H9 (cell line): ENCODE measurements at regions not wholly inside any gene's neighbourhood (a gene's known extent, or its start where the extent isn't known, plus 50 kb on each side); places are given as distances from the start of the nearest gene placed in this dataset.

ENCODE experiments used
- DNase-seq: peaks from one replicate; pipeline ENCODE4 v3.0.0-alpha.2; 2017
- H2AFZ ChIP-seq: one replicate; pipeline ENCODE4 v1.6.1; 2013; ENCODE audit warnings: mild to moderate bottlenecking, low read length, control low read depth, moderate library complexity
- H2AK5ac ChIP-seq: 2 replicates; pipeline ENCODE4 v1.6.1; 2013; ENCODE audit warnings: low read length, control low read depth, mixed read lengths; ENCODE audit not compliant: insufficient read length
- H2BK120ac ChIP-seq: one replicate; pipeline ENCODE4 v1.6.1; 2013; ENCODE audit warnings: low read depth, mild to moderate bottlenecking, low read length, control low read depth, inconsistent platforms; ENCODE audit not compliant: poor library complexity, severe bottlenecking
- H2BK12ac ChIP-seq: 2 replicates; pipeline ENCODE4 v1.6.1; 2013; ENCODE audit warnings: low read length, control low read depth, mixed read lengths, low read depth; ENCODE audit not compliant: insufficient read length
- H2BK15ac ChIP-seq: 2 replicates; pipeline ENCODE4 v1.6.1; 2013; ENCODE audit warnings: low read depth, low read length, control low read depth
- H2BK20ac ChIP-seq: one replicate; pipeline ENCODE4 v1.6.1; 2013; ENCODE audit warnings: low read depth, mild to moderate bottlenecking, low read length, control low read depth, inconsistent platforms; ENCODE audit not compliant: poor library complexity, severe bottlenecking
- H2BK5ac ChIP-seq: 2 replicates; pipeline ENCODE4 v1.6.1; 2013; ENCODE audit warnings: low read length, control low read depth, mixed read lengths; ENCODE audit not compliant: insufficient read length
- H3K14ac ChIP-seq: 2 replicates; pipeline ENCODE4 v1.6.1; 2013; ENCODE audit warnings: low read length, control low read depth; ENCODE audit not compliant: insufficient read depth
- H3K18ac ChIP-seq: 2 replicates; pipeline ENCODE4 v1.6.1; 2013; ENCODE audit warnings: low read depth, mild to moderate bottlenecking, mixed read lengths, low read length, control low read depth; ENCODE audit not compliant: insufficient read length
- H3K23ac ChIP-seq: 2 replicates; pipeline ENCODE4 v1.6.1; 2013; ENCODE audit warnings: low read length, control low read depth, mixed read lengths, low read depth; ENCODE audit not compliant: insufficient read length
- H3K23me2 ChIP-seq: 2 replicates; pipeline ENCODE4 v1.6.1; 2013; ENCODE audit warnings: low read depth, mild to moderate bottlenecking, mixed read lengths, low read length, control low read depth; ENCODE audit not compliant: insufficient read length, poor library complexity, severe bottlenecking
- H3K27ac ChIP-seq: 2 replicates; pipeline ENCODE4 v1.5.1; 2013; ENCODE audit warnings: low read length, control low read depth, mixed read lengths, low read depth; ENCODE audit not compliant: insufficient read length
- H3K27me3 ChIP-seq: 2 replicates; pipeline ENCODE4 v1.6.1; 2013; ENCODE audit warnings: low read length, control low read depth, inconsistent platforms; ENCODE audit not compliant: insufficient read depth
- H3K4ac ChIP-seq: 2 replicates; pipeline ENCODE4 v1.6.1; 2013; ENCODE audit warnings: low read depth, mild to moderate bottlenecking, control low read depth, inconsistent platforms, low read length, moderate library complexity
- H3K4me1 ChIP-seq: 2 replicates; pipeline ENCODE4 v1.6.1; 2013; ENCODE audit warnings: low read length, control low read depth, inconsistent platforms; ENCODE audit not compliant: insufficient read depth
- H3K4me2 ChIP-seq: 2 replicates; pipeline ENCODE4 v1.6.1; 2013; ENCODE audit warnings: low read length, control low read depth, mixed read lengths; ENCODE audit not compliant: insufficient read length, insufficient read depth
- H3K56ac ChIP-seq: 2 replicates; pipeline ENCODE4 v1.6.1; 2013; ENCODE audit warnings: low read depth, mild to moderate bottlenecking, mixed read lengths, low read length, control low read depth; ENCODE audit not compliant: insufficient read length
- H3K79me1 ChIP-seq: 2 replicates; pipeline ENCODE4 v1.6.1; 2013; ENCODE audit warnings: low read depth, mild to moderate bottlenecking, moderate library complexity, low read length, control low read depth, inconsistent platforms; ENCODE audit not compliant: insufficient read depth, poor library complexity, severe bottlenecking
- H3K79me2 ChIP-seq: 2 replicates; pipeline ENCODE4 v1.6.1; 2013; ENCODE audit warnings: low read length, control low read depth, inconsistent platforms; ENCODE audit not compliant: insufficient read depth
- H3K9ac ChIP-seq: 2 replicates; pipeline ENCODE4 v1.6.1; 2013; ENCODE audit warnings: low read length, control low read depth, mixed read lengths; ENCODE audit not compliant: insufficient read length; ENCODE audit errors: extremely low read depth
- H3K9me3 ChIP-seq: one replicate; pipeline ENCODE4 v1.6.1; 2013; ENCODE audit warnings: low read depth, low read length, inconsistent platforms; ENCODE audit not compliant: control insufficient read depth
- H3T11ph ChIP-seq: one replicate; pipeline ENCODE4 v1.6.1; 2013; ENCODE audit warnings: mild to moderate bottlenecking, low read length, control low read depth, inconsistent platforms
- H4K20me1 ChIP-seq: one replicate; pipeline ENCODE4 v1.6.1; 2013; ENCODE audit not compliant: control insufficient read depth, insufficient read length, insufficient read depth
- H4K5ac ChIP-seq: 2 replicates; pipeline ENCODE4 v1.6.1; 2013; ENCODE audit warnings: low read depth, mild to moderate bottlenecking, mixed read lengths, low read length, control low read depth; ENCODE audit not compliant: insufficient read length
- H4K8ac ChIP-seq: replicated peaks from 2 replicates; pipeline ENCODE4 v1.6.1; 2013; ENCODE audit warnings: low read length, control low read depth, mixed read lengths, low read depth; ENCODE audit not compliant: insufficient read length
- H4K91ac ChIP-seq: 2 replicates; pipeline ENCODE4 v1.6.1; 2013; ENCODE audit warnings: low read depth, mild to moderate bottlenecking, moderate library complexity, mixed read lengths, low read length, control low read depth; ENCODE audit not compliant: insufficient read length
- H3K27ac Mint-ChIP-seq, 3 experiments: 2 replicates in 2 of 3; 3 replicates in 1 of 3; pipeline ENCODE4 v1.8.0; 2020 to 2021; ENCODE audit warnings: mixed read lengths in 3 of 3, mild to moderate bottlenecking in 1 of 3, moderate library complexity in 1 of 3
- H3K27me3 Mint-ChIP-seq: 2 replicates; pipeline ENCODE4 v1.8.0; 2021; ENCODE audit warnings: low read depth, mild to moderate bottlenecking, moderate library complexity, mixed read lengths
- H3K36me3 Mint-ChIP-seq, 3 experiments: 2 replicates in 2 of 3; 3 replicates in 1 of 3; pipeline ENCODE4 v1.8.0; 2020 to 2021; ENCODE audit warnings: low read depth in 3 of 3, mixed read lengths in 3 of 3; ENCODE audit not compliant: insufficient read depth in 1 of 3
- H3K4me1 Mint-ChIP-seq, 2 experiments: 2 replicates each; pipeline ENCODE4 v1.8.0; 2020; ENCODE audit warnings: mixed read lengths in 2 of 2
- H3K4me3 Mint-ChIP-seq, 2 experiments: 2 replicates in 1 of 2; 3 replicates in 1 of 2; pipeline ENCODE4 v1.8.0; 2020 to 2021; ENCODE audit warnings: mild to moderate bottlenecking in 2 of 2, mixed read lengths in 2 of 2, moderate library complexity in 1 of 2
- H3K9me3 Mint-ChIP-seq, 2 experiments: 2 replicates in 1 of 2; 3 replicates in 1 of 2; pipeline ENCODE4 v1.8.0; 2020; ENCODE audit warnings: mild to moderate bottlenecking in 2 of 2, mixed read lengths in 2 of 2, moderate library complexity in 1 of 2
- CTCF ChIP-seq: fragments of 200-600 bp; sonication (generic); conservative IDR thresholded peaks from 3 replicates; pipeline ENCODE4 v1.8.0; 2021; ENCODE audit warnings: antibody characterized with exemption, mild to moderate bottlenecking
- WGBS: extraction: QIAGEN DNeasy Blood & Tissue Kit; methylation state at CpG from one replicate; pipeline ENCODE4 v1.1.7; 2013; ENCODE audit warnings: missing lambda C conversion rate, low lambda C conversion rate, mixed read lengths; ENCODE audit not compliant: insufficient read length; ENCODE audit errors: extremely low coverage; 5-methylcytosine and 5-hydroxymethylcytosine counted together

- no peak for DNase-seq
- Histone ChIP-seq H3K27ac (no peak overlapping the region), H2BK20ac (no peak overlapping the region), H3K4me2 (no peak overlapping the region), H3K23ac (no peak overlapping the region), H3K79me1 (no peaks in the 10 kb centered on the region), H2BK5ac (no peak overlapping the region), H4K5ac (no peak overlapping the region), H3K23me2 (no peaks in the 10 kb centered on the region), H3K14ac (no peak overlapping the region), H4K91ac (no peak overlapping the region), H4K8ac (no peak overlapping the region), H3K79me2 (no peaks in the 10 kb centered on the region), H3K4me1 (no peaks in the 10 kb centered on the region; the same call in 1 of the 2 replicates), H3K4ac (no peak overlapping the region), H3K9ac (no peak overlapping the region), H4K20me1 (no peaks in the 10 kb centered on the region), H3K9me3 (no peaks in the 10 kb centered on the region), H2AK5ac (no peak overlapping the region), H3K18ac (no peak overlapping the region), H2AFZ (no peak overlapping the region), H2BK120ac (no peak overlapping the region), H2BK15ac (no peak overlapping the region), H3K56ac (no peak overlapping the region), H3T11ph (no peak overlapping the region), H2BK12ac (no peak overlapping the region), H3K27me3 (no peaks in the 10 kb centered on the region)
- no peak for TF ChIP-seq CTCF
- WGBS, result no CpG with 5 or more reads among the region's 2 CpGs
- H3K4me3 Mint-ChIP-seq, result no peak overlapping the region
- H3K27ac Mint-ChIP-seq, result no peak overlapping the region
- H3K4me1 Mint-ChIP-seq, result peaks cover 0 to 2% of the 10 kb centered on the region in 2 experiments; a peak in 2 of 4 replicates
- no peaks in the 10 kb centered on the region; a peak in 1 of 5 replicates for H3K9me3 Mint-ChIP-seq
- H3K36me3 Mint-ChIP-seq, result no peaks in the 10 kb centered on the region; a peak in 1 of 7 replicates
- no peaks in the 10 kb centered on the region for H3K27me3 Mint-ChIP-seq
These were observed 93.7 kb upstream of the RBBP8 start for GRCh38 chr18:22839340-22839821.
